ENCODE measurements at regions not wholly inside any gene's neighbourhood (a gene's known extent, or its start where the extent isn't known, plus 50 kb on each side); places are given as distances from the start of the nearest gene placed in this dataset.

- DNase-seq (ENCODE audit: low read depth) = no peak
These were observed 100.2 kb upstream of the RFC3 start for GRCh38 chr13:33717775-33718174.

- DNase-seq (ENCODE audit: low read depth) = no peak
These were observed 96.2 kb upstream of the RFC3 start for GRCh38 chr13:33721724-33722123.

GRCh38 chr13:33722216-33722915 lies 95.6 kb upstream of the RFC3 start:
- DNase-seq (ENCODE audit: low read depth) = no peak

- no peak for DNase-seq (ENCODE audit: low read depth)
These were observed 94.6 kb upstream of the RFC3 start for GRCh38 chr13:33723365-33723764.

GRCh38 chr13:33723772-33724435 lies 94.0 kb upstream of the RFC3 start:
- DNase-seq (ENCODE audit: low read depth) = peak; percentile 33

GRCh38 chr13:33725340-33725739 lies 92.6 kb upstream of the RFC3 start:
- DNase-seq (ENCODE audit: low read depth) = no peak

- no peak for DNase-seq (ENCODE audit: low read depth)
These were observed 90.5 kb upstream of the RFC3 start for GRCh38 chr13:33727297-33728083.

GRCh38 chr13:33728271-33729037 lies 89.5 kb upstream of the RFC3 start:
- no peak for DNase-seq (ENCODE audit: low read depth)

GRCh38 chr13:33730147-33730546 lies 87.8 kb upstream of the RFC3 start:
- DNase-seq (ENCODE audit: low read depth) = no peak

GRCh38 chr13:33730619-33731018 lies 87.3 kb upstream of the RFC3 start:
- no peak for DNase-seq (ENCODE audit: low read depth)

GRCh38 chr13:33735276-33735675 lies 82.7 kb upstream of the RFC3 start:
- no peak for DNase-seq (ENCODE audit: low read depth)

- no peak for DNase-seq (ENCODE audit: low read depth)
These were observed 78.7 kb upstream of the RFC3 start for GRCh38 chr13:33739254-33739653.

GRCh38 chr13:33740134-33740538 lies 77.8 kb upstream of the RFC3 start:
- DNase-seq (ENCODE audit: low read depth) = no peak

- no peak for DNase-seq (ENCODE audit: low read depth)
These were observed 75.6 kb upstream of the RFC3 start for GRCh38 chr13:33742321-33742720.

GRCh38 chr13:33743438-33744368 lies 74.2 kb upstream of the RFC3 start:
- no peak for DNase-seq (ENCODE audit: low read depth)

GRCh38 chr13:33744589-33745369 lies 73.2 kb upstream of the RFC3 start:
- DNase-seq (ENCODE audit: low read depth) = no peak

GRCh38 chr13:33745370-33746324 lies 72.3 kb upstream of the RFC3 start:
- DNase-seq (ENCODE audit: low read depth) = no peak

GRCh38 chr13:33746867-33747266 lies 71.1 kb upstream of the RFC3 start:
- DNase-seq (ENCODE audit: low read depth) = no peak

- no peak for DNase-seq (ENCODE audit: low read depth)
These were observed 66.8 kb upstream of the RFC3 start for GRCh38 chr13:33751151-33751550.

Measured in activated T-helper 9 cell treated with anti-CD3 and anti-CD28 coated beads, Interleukin-2, amount 50 U/mL, for 16 hours (primary cell).